ENCODE measurements at regions not wholly inside any gene's neighbourhood (a gene's known extent, or its start where the extent isn't known, plus 50 kb on each side); places are given as distances from the start of the nearest gene placed in this dataset.

DNA sequence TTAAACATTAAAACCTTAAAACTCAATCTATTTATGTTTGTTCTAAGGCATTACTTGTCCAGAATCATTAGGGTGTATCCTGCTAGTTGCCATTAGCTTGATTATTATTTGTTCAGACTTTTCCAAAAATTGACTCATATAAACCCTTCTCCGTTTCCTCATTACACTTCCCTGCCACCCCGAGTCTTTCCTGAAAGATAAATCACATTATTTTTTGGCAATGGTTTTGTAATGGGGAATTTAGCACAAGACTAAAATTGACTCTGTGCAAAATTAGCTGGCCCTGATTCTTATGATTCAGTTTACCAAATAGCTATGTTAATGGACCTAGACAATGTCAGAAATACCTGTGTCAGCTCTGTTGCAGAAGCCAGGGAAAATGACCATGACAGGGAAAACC, 112.2 kb upstream of the NT5C1B start:
- no peak for DNase-seq

DNA sequence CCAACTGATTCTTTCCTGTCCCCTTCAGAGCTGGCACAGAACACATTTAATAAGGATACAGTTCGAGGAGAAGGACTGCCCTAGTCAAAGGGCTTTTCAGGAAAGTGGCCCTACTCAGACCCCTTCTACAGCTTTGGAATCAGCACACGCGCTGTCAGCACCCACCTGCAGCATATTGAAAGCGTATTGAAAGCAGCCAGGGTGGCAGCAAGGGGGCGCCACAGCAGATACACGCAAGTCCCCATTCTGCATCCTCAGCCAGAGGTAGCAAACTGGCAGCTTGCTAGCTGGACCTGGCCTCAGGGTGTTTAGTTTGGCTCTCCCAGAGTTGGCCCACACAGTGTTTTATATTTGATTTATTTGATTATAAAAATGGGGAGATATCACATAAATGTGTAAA, 101.0 kb upstream of the NT5C1B start:
- DNase-seq: no peak

DNA sequence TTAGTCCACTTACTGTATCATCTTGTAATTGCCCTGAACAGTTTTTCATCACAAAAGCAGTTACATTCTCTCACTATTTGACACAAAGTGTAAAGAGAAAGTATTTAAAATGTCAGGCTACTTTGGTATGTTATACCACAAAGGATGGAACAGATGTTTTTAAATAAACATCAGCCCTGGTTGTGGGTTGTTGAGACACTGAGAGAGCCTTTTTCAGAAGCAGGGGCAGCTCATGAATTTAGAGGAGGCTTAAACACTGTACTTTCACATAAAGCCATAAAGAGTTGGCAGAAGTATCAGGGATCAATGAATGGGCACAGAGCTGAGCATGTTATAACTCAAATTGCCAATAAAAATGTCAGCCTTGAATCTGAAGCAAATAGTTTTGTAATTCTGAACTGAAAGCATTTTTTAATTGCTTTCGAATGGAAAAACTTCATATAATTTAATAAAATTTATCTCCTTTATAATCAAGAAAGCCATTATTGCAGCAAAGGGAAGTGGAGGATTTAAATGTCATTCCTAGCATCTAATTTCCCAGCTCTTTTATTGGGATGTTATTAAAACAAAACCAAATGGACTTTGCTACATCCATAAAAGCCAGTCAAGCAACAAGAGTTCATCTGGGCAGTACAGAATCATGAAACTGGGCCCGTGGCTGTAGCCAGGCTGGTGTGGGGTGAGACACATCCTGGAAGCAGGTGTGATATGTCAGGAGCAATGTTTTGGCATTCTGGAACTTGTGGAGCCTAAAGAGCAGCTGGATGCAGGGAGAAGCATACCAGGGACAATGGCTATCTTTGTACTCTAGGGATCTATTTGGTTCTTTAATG, 95.1 kb upstream of the NT5C1B start:
- no peak for DNase-seq

DNA sequence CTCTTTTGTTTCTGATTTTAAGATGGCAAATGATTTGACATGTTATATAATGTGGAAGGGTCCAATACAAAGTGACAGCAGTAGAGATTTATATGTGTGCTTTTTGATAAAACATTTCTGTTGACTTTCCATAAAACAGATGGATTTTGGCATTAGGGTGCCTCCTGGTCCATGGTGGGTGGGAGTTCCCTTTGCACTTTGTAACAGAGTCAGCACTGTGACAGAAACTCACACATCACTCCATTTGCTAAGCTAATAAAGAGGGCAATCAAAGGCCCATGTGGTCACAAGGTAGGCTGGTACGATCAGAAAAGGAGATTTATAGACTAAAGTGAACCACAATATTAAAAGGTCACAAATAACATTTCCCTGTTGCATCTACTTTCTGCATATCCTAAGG, 93.3 kb upstream of the NT5C1B start:
- no peak for DNase-seq

DNA sequence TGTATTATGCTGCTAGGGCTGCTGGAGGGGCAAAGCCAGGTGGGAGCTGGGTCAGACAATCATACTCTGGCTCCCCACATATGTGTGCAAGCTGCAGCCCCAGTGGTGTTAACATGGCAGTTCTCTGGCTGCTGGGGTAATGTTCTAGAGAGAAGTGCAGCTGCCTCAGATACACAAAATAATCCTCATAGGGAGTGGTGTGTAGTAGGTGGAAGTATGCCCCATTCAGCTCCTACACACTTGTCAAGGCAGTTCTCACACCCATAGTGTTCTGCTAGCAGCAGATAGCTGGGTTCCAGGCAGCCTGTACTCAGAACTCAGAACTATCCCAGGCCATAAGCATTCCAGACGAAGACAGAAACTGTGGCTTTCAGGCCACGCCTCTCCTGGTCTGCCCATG, 87.9 kb upstream of the NT5C1B start:
- no peak for DNase-seq

DNA sequence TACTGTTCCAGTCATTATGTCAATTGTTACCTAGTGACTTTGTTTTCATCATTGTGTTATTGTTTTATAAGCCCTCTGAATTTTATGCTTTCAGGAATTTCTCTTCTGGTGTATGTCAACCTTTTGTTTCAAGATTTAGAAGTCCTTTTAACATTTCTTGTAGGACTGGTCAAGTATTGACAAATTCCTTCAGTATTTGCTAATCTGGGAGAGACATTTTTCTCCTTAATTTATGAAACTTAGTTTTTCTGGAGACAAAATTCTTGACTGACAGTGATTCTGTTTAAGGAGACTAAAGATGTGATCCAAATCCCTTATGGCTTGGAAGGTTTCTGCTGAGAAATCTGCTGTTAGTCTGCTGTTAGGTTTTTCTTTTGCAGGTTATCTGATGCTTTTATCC, 84.9 kb upstream of the NT5C1B start:
- no peak for DNase-seq

DNA sequence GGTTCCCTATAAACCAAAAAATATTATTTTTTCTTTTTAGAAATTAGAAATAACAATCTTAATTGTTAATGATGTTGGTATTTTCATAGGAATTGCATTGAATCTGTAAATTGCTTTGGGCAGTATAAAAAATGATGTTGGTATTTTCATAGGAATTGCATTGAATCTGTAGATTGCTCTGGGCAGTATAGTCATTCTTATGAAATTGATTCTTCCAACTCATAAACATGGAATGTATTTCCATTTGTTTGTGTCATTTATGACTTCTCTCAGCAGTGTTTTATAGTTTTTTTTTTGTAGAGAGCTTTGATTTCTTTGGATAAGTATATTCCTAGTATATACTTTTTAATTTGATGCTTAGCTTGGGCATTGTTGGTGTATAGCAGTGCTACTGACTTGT, 82.0 kb upstream of the NT5C1B start:
- DNase-seq: no peak

DNA sequence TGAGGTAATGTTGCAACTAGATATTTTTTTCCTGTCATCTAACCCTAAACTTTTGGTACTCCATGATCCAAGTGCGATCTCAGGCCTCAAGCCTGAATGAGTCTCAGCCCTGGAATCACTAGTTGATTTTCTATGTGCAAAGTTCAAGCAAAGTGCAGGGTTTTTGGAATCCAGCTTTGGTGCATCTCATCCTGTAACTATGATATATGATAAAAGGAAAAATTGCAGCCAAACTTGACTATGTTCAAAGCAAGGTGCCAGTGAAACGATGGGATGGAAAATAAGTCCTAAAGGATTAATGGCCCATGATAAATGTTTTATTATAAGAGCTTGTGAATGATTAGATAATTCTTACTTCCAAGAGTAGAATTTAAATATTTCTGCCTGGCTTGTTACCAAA, 78.9 kb upstream of the NT5C1B start:
- no peak for DNase-seq

DNA sequence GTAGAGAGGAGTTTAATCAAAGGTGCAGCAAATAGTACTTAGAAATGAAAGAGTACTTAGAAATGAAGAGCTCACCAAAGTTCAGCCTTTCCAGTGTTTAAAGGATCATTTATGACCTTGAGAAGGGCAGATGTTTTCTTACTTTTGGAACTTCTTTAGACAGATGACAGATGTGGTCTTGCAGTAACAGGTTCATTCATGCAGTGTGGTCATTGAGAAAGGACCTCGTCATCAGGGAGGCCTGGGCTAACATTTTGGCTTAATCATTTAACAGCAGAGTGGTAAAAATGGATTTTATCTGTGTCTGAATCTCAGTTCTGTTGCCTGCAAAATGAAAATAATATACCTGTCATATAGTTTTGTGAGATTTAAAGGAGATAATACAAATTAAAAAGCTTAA, 75.1 kb upstream of the NT5C1B start:
- no peak for DNase-seq

DNA sequence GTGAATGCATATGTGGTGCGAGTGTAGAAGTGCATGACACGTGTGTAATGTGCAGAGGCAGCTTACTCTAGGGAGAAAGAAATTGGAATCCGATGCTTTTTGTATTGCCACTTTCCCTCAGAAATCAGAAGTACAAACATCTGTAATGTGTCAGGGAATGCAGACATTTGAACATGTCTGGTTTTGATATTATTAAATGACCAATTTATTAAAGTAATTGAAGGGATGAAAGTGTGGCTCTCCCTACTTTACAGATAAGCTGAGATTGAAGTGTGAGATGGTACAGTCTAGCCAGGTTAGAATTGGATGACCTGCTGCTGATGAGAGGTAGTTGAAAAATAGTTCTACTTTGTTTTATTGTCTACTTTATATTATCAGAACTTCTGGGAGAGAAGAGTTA, 74.5 kb upstream of the NT5C1B start:
- no peak for DNase-seq

DNA sequence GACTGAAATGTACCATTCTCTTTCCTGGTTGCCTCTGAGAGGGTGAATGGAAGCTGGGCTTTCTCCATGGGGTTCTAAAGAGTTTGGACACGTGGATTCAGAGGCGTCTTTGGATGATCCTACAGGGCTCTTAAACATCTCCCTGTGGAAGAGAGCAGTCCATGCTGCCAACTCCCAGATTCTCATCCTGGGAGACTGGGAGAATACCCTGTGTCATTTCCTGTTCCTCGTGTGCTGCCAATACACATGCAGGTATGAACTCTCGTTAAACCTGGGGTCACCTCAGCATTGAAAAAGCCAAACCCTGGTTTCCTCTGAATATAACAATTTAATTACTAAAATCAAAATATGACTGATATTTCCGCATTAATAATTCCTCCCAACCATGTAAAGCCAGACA, 73.3 kb upstream of the NT5C1B start:
- no peak for DNase-seq

DNA sequence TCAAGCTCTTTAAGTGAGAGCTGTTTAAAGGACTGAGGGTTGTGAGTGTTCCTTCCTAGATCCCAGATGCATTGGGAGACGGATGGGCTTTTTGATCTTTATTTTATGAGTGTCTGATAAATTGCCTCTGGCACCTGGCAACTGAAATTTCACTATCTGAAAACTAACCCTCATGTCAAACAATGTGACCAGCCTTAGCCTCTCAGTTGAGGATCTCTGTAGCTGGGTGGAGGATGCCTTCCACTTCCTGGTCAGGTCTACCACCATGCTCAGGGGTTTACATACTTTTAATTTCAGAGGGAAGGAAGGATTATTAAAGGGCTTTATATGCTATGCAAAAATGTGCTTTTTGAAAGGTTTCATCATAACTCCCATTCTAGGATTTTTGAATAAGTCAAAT, 70.5 kb upstream of the NT5C1B start:
- DNase-seq: no peak

DNA sequence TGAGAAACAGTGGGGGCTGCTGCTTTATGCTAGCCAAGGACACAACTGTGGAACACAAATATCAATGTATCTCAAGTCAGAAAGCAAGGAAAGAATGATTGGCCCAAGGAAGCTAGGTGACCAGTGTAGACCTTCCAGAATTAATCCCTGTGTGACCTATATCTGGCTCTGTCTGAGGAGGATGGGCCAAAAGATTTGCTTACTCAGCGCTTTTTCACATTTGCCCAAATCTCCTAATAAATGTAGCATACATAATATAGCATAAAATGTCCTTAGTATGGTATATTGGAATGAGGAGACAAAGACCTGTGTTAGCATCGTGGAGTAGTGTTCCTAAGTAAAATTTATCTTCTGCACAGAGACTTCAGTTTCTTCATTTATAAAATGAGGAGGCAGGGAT, 66.7 kb upstream of the NT5C1B start:
- no peak for DNase-seq

DNA sequence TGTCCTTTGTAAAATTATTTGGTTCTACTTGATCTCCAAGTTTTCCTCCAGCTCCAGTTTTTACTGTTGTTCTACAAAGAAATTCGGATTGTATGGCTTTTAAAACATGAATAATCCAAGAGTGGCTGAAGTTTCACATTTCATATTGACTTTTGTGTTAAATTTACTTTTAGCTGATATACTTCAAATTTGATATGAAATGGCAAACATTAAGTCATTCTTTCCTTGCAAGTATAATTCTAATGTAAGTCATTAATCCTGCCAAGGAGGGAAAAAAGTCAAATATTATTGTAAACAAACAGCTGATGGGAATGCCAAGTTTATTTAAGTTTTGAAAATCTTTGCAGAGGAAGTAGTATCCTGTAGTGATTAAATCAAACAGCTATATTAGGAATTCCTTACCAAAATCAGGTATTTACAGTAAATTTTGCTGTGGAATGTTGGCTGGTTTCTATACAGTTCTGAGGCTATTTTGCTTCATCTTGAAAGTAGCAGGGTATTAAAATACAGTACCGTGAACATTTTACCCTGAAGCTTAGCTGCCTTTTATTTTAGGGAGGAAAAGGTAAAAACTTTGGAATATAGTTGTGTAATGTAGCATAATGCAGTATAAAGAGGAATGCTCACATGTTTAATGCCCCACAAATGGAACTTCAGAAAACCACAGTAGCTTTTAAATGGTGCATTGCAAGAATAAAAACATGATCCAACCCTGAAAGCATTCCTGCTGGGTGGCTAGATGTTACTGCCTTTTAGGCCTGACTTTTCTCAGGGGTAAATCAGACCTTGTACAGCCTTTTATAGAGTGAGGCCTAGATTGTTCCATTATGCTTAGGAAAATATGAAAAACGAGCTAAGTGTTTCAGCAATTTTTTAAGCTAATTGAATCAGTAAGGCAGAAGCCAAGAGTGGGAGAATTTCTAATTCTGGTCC, 62.7 kb upstream of the NT5C1B start:
- no peak for DNase-seq

DNA sequence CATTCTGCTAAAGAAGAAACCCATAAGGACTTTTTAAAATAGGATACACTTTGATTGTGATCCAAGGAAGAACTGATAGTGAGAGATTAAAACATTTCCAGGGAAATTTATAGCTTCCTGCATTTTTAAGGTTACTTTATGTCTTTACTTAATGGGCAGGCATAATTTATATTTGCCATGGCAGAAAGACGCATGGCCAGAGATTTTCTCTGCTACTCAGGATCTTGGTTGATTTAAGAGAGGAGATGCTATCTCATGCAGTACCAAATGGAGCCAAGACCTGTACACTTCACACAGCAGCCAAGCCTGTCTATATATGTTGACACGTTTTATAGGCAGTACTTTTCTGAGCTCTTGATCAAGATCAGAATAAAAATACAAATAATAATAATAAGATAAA, 60.9 kb upstream of the NT5C1B start:
- DNase-seq: no peak

DNA sequence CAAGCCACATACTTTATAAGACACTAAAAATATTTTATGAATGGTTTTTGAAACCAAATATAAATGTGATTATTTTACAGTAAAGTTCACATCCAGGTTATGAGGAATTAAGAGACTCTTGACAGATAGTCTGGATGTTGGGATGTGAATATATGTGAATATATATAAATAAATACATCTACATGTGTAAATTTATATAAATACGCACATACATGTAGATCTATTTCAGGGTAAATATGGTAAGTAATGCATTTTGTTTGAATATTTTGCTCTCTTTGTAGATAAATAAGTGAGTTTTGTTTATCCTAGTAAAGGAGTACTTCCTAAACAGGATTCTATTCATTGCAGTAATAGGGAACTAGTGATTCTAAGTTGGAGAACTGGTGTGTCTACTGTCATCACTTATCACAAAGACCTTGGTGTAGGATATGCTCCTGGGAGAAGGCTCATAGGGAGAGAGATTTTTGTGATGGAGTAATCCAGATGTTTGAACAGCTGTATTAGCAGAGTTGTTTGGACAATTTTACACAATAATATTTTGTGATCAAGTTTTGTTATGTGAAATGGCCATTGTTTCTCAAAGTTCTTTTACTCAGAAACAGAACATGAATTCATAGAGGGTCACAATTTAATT, 60.2 kb upstream of the NT5C1B start:
- DNase-seq: no peak

DNA sequence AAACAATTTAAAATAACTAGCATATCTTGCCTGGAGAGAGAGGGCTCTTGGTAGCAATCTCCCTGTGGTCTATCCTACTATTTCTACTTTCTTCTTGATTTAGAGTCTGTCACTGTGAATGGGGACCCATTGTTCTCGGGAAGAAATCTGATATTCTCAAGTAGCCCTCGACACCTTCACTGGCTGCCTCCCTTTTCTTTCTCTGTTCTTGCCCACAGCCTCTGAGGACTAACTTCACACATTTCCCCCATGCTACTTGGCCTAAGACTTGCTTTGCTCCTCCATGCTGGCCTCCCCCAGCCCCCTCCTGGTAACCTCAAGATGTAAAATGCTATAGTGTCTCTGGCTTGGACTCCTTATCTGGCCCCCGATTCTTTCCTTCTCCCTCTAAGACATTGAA, 58.8 kb upstream of the NT5C1B start:
- no peak for DNase-seq

DNA sequence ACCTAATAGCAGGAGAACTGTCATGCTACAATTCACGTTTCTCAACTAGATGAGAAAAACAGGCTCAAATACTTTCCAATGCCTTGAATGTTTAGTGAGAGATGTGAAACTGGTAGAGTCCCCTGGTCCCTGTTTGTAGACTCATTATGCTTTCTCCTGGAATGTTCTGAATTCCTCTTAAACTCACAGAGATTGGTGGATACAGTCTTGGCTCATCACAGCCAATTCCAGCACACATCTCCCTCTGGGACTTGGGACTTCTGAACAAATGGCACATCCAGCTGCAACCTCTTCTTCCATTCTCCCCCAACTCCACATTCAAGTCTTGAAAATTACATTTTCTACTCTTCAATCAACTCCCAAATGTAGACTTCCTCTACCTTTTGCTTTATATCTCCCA, 58.4 kb upstream of the NT5C1B start:
- DNase-seq: no peak

DNA sequence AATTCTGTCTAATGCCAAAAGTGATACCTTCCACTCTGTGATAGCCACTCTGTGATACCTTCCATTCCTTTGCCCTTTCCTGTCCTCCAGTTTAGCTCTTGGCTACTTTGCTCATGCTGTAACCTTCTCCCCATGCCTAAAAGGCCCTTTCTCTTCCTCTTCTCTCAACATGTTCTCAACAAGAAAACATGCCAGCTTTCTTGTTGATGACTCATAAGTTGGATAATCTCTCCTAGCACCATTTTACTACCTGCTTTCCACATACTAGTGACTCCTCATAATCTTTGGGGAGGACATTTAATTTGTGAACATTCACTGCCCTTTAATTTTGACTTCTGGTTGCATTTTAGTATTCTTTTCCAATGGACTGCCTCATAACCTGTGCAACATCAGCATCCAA, 55.9 kb upstream of the NT5C1B start:
- no peak for DNase-seq

DNA sequence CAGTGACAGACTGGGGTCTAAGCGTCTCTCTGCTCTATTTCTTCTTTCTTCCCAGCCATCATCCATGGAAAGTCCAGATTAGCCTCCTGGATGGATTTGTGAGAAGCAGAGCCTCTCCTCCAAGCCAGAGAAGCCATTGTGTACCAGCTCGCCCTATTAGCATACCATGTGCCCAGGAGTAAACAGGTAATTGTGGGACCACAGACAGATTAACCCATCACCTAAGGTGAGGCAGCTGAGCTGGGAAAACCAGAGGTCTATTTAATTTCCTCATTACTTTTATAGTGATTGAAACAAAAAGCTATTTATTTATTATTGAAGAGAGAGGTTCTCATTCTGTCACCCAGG, 54.7 kb upstream of the NT5C1B start:
- no peak for DNase-seq

DNA sequence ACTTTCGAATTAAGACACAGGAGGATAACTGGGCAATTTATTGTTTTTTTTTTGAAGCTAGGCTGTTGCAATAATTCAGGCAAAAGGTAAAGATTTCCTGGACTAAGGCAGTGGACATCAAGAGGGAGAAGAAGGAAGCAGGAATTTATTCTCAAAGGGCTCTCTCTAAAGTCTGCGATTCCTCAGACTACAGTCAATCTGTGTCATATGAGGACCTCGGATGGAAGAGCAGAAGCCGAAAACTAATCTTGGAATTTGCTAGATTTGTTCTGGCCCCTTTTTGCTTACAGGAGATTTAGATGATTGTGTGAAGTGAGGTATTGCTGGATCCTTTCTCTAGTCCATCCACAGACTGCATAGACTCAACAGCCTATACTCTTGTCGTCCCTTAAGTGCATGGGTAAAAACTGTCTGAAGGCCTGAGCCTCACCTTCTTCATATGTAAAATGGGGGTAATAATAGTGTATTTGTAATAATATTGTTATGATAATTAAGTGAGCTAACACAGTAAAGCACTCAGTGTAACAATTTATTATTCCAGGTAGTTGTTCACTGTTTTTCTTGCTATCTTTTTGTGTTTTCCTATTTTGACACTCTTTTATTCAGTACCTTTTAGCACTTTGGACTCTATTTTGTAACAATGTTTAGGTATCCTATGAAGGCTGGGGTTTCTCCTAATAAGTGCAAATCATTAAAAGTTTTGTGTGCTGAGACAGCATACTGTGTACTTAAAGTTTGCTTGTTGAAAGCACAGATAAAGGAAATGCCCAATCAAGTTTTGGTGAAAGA, 54.2 kb upstream of the NT5C1B start:
- no peak for DNase-seq

DNA sequence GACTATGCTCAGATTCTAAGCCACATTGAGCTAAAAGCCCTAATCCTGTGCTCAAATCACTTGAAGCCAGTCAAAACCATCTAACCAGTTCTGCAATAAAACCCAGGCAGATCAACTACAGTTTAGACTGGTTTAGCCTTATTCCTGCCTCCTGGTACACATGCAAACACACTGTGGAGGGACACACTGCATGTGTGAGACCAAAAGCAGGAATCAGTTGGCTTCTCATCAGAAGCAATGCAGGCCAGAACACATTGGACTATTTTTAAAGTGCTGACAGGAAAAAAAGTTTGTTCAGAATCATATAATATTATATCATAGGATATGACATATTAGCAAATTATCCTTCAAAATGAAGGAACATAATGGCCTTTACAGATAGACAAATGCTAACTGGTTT, 52.5 kb upstream of the NT5C1B start:
- no peak for DNase-seq

Data from stimulated activated CD4-positive, alpha-beta T cell treated with anti-CD3 and anti-CD28 coated beads, Interleukin-4, amount 100 ng/mL, for 1 hour (primary cell).